ENCODE measurements at regions not wholly inside any gene's neighbourhood (a gene's known extent, or its start where the extent isn't known, plus 50 kb on each side); places are given as distances from the start of the nearest gene placed in this dataset.
"Not testable (repeated sequence)": the region's sequence is repeated elsewhere in the genome, so short reads cannot be mapped to it uniquely, and the experiment has no call there.

- in situ Hi-C loops (cut with MboI; ENCODE audit: low sequenced_read_pairs) = no loop called here
Measured at GRCh38 chr6:140809694-140810101, 1323.0 kb upstream of the GJE1 start.

DNA sequence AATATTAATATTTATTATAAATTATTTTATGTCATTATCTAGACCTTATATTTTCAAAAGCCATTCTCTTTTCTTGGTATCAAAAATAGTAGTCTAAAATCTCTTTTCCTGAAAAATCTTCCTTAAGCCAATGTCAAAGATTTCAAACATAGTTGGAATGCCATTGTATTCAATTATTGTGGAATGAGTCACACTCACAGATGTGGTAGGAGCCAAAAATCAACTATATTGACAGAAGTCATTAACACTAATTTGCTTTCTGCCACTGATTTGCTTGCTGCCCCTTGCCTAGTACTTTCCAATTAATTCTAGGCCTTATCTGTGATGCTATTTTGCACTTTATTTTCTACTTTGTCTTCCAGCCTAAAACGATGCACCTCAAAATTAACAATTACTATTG, 1326.3 kb upstream of the GJE1 start:
- in situ Hi-C loops (cut with MboI; ENCODE audit: low sequenced_read_pairs) = no loop called here

DNA sequence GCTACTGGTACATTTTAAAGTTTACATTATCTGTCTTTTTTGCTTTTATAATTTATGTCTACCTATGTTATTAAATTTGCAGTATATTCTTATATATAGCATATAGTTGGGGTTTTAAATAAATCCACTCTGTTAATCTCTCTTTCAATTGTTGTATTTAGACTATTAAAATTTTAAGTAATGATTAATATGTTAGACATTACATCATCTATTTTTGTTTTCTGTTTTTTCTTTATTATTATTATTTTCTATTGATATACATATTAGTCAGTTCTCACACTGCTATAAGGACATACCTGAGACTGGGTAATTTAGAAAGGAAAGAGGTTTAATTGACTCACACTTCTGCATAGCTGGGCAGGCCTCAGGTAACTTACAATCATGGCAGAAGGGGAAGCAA, 1338.2 kb upstream of the GJE1 start:
- in situ Hi-C loops (cut with MboI; ENCODE audit: low sequenced_read_pairs) = no loop called here

DNA sequence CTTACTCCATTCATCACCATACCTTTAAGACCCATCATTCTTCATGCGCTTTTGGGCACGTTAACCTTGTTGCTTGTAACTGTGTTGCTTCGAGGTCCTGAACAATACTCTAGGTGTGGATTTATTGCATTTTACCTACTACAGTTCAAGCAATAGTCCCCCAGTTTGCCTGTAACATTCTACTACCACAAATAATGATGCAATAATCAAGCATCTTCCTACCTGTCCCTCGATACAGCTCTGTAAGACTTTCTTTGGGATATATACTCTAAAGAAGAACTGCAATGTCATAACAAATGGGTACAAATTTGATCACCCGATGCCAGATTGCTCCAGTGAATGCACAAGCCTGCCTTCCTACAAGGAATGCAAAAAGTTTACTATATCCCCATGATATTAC, 1342.6 kb upstream of the GJE1 start:
- in situ Hi-C loops (cut with MboI; ENCODE audit: low sequenced_read_pairs) = no loop called here

GRCh38 chr6:140789466-140789865, 1343.3 kb upstream of the GJE1 start:
- in situ Hi-C loops (cut with MboI; ENCODE audit: low sequenced_read_pairs) = no loop called here

GRCh38 chr6:140785926-140786325, 1346.8 kb upstream of the GJE1 start:
- in situ Hi-C loops (cut with MboI; ENCODE audit: low sequenced_read_pairs) = no loop called here

DNA sequence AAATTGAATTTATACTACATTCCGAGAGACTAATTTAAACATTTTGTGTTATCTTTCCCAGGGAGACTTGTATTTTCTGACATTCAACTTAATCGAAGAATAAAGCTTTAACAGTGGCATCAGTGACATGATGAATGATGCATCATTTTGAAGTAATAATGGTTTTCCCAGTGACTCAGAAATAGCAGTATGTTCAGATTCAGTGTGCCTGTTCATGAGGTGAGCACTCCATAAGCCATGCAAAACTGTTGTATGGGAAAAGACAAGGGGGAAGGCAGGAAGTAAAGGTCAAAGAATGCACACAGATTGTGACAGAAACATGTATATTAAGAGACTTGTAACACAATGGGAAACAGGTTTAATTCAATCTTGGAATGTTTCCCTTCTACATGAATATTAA, 1348.2 kb upstream of the GJE1 start:
- in situ Hi-C loops (cut with MboI; ENCODE audit: low sequenced_read_pairs) = no loop called here

DNA sequence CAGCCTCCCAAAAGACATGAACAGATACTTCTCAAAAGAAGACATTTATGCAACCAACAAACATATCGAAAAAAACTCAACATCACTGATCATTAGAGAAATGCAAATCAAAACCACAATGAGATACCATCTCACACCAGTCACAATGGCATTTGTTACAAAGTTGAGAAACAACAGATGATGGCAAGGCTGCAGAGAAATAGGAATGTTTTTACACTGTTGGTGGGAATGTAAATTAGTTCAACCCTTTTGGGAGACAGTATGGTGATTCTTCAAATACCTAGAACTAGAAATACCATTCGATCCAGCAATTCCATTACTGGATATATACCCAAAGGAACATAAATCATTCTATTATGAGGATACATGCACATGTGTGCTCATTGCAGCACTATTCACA, 1349.2 kb upstream of the GJE1 start:
- in situ Hi-C loops (cut with MboI; ENCODE audit: low sequenced_read_pairs) = not testable (repeated sequence)

GRCh38 chr6:140782941-140783340, 1349.8 kb upstream of the GJE1 start:
- in situ Hi-C loops (cut with MboI; ENCODE audit: low sequenced_read_pairs) = no loop called here

DNA sequence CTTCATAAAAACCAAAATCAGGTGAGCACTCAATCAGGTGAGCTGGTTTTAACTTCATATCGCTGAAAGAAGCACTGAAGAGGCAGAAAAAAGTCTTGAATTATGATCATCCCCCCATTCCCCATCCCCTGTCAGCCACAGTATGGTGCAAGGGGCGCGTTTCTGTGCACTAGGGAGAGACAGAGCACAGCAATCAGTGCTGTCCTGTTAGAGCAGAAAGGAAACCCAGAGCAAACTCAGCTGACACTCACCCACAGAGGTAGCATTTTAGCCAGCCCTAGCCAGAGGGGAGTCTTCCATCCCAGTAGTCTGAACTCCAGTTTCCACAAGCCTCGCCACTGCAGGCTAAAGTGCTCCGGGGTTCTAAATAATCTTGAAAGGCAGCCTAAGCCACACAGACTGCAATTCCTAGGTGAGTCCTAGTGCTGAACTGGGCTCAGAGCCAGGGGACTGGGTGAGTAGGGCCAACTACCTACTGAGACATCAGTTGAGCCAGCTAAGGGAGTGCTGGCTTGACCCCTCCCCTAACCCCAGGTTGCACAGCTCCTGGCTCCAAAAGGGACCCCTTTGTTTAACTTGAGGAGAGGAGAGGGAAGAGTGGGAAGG, 1352.6 kb upstream of the GJE1 start:
- in situ Hi-C loops (cut with MboI; ENCODE audit: low sequenced_read_pairs) = no loop called here

DNA sequence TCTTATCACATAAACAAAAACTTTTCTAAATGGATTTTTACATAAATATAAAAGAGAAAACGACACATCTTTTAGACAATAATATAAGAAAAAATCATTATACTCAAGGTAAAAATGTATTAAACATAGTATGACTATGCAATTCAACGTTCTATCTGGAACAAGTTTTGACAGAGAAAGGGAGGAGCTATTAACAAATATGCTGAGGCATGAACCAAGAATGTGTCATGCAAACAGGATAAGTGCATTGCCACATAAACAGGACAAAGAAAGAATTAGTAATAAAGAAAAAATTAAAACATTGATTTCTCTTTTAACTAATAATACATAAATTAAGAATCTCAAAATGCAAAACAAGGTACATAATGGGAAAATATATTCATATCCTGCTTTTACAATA, 1353.4 kb upstream of the GJE1 start:
- in situ Hi-C loops (cut with MboI; ENCODE audit: low sequenced_read_pairs) = no loop called here

- in situ Hi-C loops (cut with MboI; ENCODE audit: low sequenced_read_pairs) = no loop called here
Measured at GRCh38 chr6:140777780-140778179, 1354.9 kb upstream of the GJE1 start.

DNA sequence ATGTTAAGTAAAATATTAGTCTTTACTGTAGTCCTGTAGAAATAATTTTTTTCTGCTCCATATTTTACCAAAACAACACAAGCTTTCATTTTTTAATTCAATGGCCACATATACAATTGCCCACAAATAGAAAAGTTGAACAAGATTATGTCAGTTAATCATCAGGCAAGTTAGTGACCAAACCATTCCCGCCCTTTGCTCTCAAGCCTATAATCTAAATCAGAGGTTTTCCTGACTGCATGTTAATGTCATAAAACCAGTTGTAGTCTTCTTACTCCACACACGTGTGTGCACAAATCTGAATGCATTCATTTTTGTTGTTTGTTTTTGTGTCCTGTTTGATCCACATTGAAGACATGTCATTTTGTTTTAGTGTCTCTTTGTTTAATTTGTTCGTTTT, 1357.7 kb upstream of the GJE1 start:
- in situ Hi-C loops (cut with MboI; ENCODE audit: low sequenced_read_pairs) = no loop called here

DNA sequence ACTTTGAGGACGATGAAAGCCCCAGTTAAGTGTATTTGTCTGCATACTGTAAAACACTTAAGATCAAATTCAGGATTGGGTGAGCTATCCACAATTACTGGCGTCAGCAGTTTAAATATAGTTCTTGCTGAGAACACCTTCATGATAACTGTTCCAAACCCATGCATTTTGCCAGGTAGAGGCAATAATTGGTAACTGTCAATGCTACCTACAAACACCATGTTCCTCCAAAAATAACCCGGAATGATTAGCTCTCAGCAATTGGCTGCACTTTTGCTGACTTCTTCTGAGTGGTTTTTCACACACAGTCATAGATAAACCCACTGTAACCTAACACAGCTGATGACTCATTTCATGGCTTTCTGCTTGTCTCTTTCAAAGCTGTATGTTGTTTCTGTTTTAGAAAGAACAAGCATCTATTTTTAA, 1358.6 kb upstream of the GJE1 start:
- in situ Hi-C loops (cut with MboI; ENCODE audit: low sequenced_read_pairs) = no loop called here

- in situ Hi-C loops (cut with MboI; ENCODE audit: low sequenced_read_pairs) = no loop called here
Measured at GRCh38 chr6:140773276-140773675, 1359.4 kb upstream of the GJE1 start.

GRCh38 chr6:140772576-140772975, 1360.1 kb upstream of the GJE1 start:
- in situ Hi-C loops (cut with MboI; ENCODE audit: low sequenced_read_pairs) = no loop called here

DNA sequence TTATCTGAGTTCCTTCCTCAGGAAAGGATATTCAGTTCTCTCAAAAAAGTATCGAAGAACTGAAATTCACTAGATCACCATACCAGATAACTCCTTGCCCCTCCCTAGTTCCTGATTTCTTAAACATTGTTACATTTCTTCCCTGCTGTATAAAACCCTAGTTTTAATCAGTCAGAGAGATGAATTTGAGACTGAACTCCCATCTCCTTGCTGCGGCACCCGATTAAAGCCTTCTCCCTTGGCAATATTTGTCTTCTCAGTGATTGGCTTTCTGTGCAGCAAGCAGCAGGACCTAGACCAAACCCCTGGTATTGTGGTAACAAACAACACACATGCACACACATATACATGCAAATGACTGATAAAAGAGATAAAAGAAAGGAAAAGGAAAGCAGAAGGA, 1364.6 kb upstream of the GJE1 start:
- in situ Hi-C loops (cut with MboI; ENCODE audit: low sequenced_read_pairs) = no loop called here

GRCh38 chr6:140766999-140767398, 1365.7 kb upstream of the GJE1 start:
- in situ Hi-C loops (cut with MboI; ENCODE audit: low sequenced_read_pairs) = no loop called here

DNA sequence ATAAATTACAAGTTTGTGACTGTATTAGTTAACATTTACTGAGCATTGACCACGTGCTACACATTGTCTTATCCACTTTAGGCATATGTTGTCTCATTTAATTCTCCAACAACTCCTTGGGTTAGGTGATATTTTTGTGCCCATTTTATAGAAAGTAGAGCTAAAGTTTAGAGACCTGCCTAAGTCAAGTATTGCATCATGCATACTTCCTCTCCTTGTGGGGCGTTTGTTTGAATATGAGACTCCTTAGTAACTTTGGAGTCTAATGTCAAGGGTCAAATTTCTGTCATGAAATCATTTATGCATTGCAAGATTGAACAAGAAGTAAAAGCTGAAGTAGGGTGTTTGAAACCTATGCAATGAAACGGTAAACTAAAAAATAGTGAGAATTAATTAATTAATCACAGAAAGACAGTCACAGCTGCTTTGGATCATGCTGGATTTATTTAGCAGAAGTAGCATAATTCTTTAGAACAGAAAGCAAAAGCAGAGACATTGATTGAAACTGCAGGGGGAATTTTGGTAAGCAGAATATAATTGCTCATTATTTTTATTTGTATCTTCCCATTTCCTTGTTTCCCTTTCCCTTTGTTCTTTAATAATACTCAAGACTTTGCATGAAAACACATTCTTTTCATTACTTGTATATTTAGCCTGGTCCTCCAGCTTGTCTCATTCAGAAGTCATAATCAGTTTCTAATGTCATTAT, 1374.4 kb upstream of the GJE1 start:
- in situ Hi-C loops (cut with MboI; ENCODE audit: low sequenced_read_pairs) = no loop called here

GRCh38 chr6:140752234-140752633, 1377.8 kb upstream of the CITED2 start:
- in situ Hi-C loops (cut with MboI; ENCODE audit: low sequenced_read_pairs) = no loop called here

DNA sequence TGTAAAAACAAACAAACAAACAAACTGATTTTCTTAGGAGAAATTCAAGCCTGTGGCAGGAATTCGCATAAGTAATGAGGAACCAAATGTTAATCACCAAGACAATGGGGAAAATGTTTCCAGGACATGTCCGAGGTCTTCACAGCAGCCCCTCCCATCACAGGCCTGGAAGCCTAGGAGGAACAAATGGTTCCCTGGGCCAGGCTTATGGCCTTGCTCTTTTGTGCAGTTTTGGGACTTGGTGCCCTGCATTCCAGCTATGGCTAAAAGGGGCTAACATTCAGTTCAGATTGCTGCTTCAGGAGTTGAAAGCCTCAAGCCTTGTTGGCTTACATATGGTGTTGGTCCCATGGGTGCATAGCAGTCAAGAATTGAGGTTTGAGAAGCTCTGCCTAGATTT, 1372.7 kb upstream of the CITED2 start:
- in situ Hi-C loops (cut with MboI; ENCODE audit: low sequenced_read_pairs) = no loop called here

- in situ Hi-C loops (cut with MboI; ENCODE audit: low sequenced_read_pairs) = no loop called here
Measured at GRCh38 chr6:140744659-140745320, 1370.3 kb upstream of the CITED2 start.
